ENCODE measurements at regions not wholly inside any gene's neighbourhood (a gene's known extent, or its start where the extent isn't known, plus 50 kb on each side); places are given as distances from the start of the nearest gene placed in this dataset.

GRCh38 chr2:187959821-187960220 is 331.9 kb upstream of the GULP1 start:
- TF ChIP-seq, protein P1, sequence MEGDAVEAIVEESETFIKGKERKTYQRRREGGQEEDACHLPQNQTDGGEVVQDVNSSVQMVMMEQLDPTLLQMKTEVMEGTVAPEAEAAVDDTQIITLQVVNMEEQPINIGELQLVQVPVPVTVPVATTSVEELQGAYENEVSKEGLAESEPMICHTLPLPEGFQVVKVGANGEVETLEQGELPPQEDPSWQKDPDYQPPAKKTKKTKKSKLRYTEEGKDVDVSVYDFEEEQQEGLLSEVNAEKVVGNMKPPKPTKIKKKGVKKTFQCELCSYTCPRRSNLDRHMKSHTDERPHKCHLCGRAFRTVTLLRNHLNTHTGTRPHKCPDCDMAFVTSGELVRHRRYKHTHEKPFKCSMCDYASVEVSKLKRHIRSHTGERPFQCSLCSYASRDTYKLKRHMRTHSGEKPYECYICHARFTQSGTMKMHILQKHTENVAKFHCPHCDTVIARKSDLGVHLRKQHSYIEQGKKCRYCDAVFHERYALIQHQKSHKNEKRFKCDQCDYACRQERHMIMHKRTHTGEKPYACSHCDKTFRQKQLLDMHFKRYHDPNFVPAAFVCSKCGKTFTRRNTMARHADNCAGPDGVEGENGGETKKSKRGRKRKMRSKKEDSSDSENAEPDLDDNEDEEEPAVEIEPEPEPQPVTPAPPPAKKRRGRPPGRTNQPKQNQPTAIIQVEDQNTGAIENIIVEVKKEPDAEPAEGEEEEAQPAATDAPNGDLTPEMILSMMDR (IDR thresholded peaks at IDR 0.05), result no peak
- no peak for TF ChIP-seq POLR2A (IDR thresholded peaks at IDR 0.05)

Measured in adrenal gland (tissue), 5 donors.